Fibroblast of pulmonary artery (primary cell): ENCODE measurements at regions not wholly inside any gene's neighbourhood (a gene's known extent, or its start where the extent isn't known, plus 50 kb on each side); places are given as distances from the start of the nearest gene placed in this dataset.
"Not testable (repeated sequence)": the region's sequence is repeated elsewhere in the genome, so short reads cannot be mapped to it uniquely, and the experiment has no call there.

ENCODE experiments used
- DNase-seq: peaks from one replicate; pipeline ENCODE4 v3.0.0-alpha.2; 2010; ENCODE audit warnings: low read depth
- H3K4me3 ChIP-seq: replicated peaks from 2 replicates; pipeline ENCODE4 v1.5.1; 2011; ENCODE audit warnings: low read depth, mild to moderate bottlenecking, control low read depth, low read length, moderate library complexity
- TF ChIP-seq, protein P1 (sequence below): IDR thresholded peaks from 2 replicates; pipeline ENCODE4 v1.5.1; 2011; ENCODE audit warnings: mild to moderate bottlenecking, control low read depth, low read length, inconsistent platforms; ENCODE audit errors: missing control alignments

DNA sequence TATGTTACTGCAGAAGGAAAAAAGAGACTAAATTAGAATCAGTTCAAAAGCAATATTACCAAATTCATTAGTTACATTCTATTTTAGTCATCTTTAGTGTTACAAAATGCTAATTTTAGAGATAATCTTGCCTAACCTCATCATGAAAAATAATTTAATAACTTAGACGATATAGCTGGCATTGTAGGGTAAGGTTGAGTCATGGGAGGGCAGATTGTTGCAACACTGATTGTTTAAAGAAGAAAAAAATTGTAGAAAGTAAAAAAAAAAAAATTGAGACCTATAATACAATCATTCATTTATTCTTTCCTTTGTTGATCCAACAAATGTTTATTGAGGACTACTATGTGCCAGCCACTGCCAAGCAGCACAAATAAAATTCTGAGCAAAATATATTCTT lies 330.9 kb downstream of the GBA3 start:
- H3K4me3 ChIP-seq, result no peak overlapping the region
- TF ChIP-seq, protein P1, sequence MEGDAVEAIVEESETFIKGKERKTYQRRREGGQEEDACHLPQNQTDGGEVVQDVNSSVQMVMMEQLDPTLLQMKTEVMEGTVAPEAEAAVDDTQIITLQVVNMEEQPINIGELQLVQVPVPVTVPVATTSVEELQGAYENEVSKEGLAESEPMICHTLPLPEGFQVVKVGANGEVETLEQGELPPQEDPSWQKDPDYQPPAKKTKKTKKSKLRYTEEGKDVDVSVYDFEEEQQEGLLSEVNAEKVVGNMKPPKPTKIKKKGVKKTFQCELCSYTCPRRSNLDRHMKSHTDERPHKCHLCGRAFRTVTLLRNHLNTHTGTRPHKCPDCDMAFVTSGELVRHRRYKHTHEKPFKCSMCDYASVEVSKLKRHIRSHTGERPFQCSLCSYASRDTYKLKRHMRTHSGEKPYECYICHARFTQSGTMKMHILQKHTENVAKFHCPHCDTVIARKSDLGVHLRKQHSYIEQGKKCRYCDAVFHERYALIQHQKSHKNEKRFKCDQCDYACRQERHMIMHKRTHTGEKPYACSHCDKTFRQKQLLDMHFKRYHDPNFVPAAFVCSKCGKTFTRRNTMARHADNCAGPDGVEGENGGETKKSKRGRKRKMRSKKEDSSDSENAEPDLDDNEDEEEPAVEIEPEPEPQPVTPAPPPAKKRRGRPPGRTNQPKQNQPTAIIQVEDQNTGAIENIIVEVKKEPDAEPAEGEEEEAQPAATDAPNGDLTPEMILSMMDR, result no peak
- DNase-seq, result no peak

DNA sequence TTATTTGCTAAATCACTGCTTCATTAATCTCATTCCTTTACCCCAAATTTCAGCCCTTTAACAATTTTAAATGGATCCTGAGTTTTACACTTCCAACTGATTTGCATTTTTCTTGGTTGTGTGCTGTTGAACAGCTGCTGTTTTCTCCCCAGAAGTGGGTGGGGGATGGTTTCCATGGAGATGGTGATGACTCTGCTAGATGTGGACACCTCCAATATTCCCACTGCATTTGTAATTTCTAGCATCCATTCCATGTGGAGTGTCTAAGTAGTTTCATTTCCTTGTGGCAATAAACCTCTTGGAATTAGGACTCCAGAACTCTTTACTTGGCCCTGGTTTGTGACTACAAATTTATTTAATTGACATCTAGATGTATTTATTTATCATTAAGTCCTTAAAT lies 330.4 kb downstream of the GBA3 start:
- no peak overlapping the region for H3K4me3 ChIP-seq
- DNase-seq, result no peak
- TF ChIP-seq, protein P1, result no peak

DNA sequence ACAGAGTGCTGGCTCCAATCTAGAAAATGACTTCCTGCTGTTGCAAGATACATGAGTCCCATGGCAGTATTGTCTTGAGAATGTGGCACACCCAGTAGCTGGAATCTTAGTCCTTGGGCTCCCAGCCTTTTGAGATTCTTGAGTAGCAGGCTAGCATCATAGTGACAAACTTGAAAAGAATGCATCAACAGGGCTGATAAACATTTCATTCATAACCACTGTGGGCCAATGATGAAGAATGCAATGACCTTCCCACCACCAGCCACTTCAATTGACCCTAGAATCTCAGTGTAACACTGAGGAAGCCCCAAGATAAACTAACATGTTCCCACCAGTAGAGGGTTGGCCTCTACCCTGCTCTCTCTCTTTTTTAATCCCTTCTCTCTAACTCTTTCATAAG lies 329.3 kb downstream of the GBA3 start:
- peak; percentile 80 for DNase-seq
- TF ChIP-seq, protein P1, result no peak
- no peak overlapping the region for H3K4me3 ChIP-seq

DNA sequence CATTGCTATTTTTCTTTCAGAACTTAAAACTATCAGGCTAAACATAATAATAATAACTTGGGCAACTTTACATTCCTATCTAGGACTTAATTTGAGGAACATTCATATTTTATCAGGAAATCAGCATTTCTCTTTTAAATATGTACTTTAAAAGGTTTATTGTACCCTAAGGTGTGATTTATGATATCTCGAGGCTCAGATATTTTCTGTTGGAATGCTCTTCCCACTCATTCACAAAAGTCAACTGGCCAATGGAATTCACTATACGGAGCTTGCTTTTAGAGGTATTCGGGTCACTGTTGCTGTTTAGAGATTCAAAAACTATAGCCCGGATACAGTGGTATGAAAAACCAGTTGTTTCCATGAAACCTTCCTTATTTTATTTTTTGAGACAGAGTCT lies 328.3 kb downstream of the GBA3 start:
- TF ChIP-seq, protein P1, result no peak
- no peak for DNase-seq
- H3K4me3 ChIP-seq, result no peak overlapping the region

DNA sequence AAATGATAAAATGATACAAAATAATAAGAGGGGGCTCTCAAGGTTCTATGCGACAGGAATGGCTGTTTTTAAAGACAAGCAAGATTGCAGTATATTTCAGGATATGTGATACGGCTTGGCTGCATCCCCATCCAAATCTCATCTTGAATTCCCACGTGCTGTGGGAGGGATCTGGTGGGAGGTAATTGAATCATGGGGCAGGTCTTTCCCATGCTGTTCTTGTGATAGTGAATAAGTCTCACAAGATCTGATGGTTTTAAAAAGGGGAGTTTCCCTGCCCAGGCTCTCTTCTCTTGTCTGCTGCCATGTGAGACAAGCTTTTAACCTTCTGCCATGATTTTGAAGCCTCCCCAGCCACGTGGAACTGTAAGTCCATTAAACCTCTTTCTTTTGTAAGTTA lies 327.7 kb downstream of the GBA3 start:
- DNase-seq, H3K4me3 ChIP-seq: not testable (repeated sequence)

DNA sequence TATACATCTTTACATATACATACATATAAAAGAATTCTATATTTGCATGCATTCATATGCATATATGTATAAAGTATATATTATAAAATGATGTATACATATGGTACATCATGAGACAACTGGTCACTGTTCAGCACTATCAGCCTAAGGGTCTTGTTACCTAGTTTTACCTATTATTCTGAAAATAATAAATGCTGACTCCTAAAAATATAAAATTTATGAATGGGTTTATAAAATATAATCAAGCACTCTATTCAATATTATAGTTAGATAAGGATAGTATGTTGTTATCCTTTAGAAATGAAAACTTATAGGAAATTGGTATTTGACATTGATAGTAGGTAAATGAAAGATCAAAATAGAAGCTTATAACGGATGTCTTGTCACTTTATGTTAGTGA lies 324.2 kb downstream of the GBA3 start:
- no peak for DNase-seq
- no peak overlapping the region for H3K4me3 ChIP-seq
- TF ChIP-seq, protein P1, result no peak

DNA sequence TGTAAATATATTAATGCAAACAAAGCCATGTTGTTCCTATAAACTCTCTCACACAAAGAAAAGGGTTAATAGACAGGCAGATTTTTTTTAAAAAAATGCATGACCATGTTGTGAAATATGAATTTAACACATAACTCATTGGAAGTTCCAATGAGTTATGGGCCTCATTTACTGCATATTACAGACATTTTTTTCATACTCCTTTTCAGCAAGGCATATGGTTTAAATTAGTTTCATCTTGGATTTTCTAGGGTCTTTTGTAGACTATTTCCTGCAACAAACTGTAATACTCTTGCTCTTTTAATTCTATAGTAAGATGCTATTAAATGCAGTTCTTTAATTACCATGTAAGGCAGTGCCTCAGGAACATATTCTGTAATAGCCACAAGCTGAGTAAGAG lies 323.1 kb downstream of the GBA3 start:
- no peak for DNase-seq
- H3K4me3 ChIP-seq, result no peak overlapping the region
- TF ChIP-seq, protein P1, result no peak

DNA sequence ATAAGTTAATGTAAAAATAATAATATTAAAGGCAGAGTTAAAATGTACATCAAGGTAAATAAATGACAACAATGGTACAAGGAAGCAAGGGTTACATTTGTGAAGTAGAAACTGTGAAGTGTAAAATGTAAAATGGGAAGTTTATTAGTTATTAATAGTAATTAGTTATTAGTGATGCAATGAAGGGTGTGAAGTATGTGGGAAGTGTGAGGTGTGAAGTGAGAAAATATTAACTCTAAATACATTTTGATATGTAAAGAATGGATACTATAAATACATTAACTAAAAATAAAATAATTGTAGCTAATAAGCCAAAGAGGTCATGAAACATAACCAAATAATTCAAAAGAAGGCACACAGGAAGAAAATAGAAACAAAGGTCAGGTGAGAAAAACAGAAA lies 316.4 kb downstream of the GBA3 start:
- no peak for DNase-seq
- TF ChIP-seq, protein P1, result no peak
- no peak overlapping the region for H3K4me3 ChIP-seq
